ENCODE measurements at regions not wholly inside any gene's neighbourhood (a gene's known extent, or its start where the extent isn't known, plus 50 kb on each side); places are given as distances from the start of the nearest gene placed in this dataset.

GRCh38 chr9:95605101-95605500, 88.3 kb upstream of the PTCH1 start:
- no peak for TF ChIP-seq CTCF (IDR thresholded peaks at IDR 0.05; ENCODE audit: low read depth, low read length)
- no peak for DNase-seq (ENCODE audit: low read depth, low spot score)
- no peak overlapping the region for H3K4me3 ChIP-seq (ENCODE audit: low read depth, low read length)
- in situ Hi-C loops (cut with HindIII; ENCODE audit: low sequenced_read_pairs) = no loop called here

DNA sequence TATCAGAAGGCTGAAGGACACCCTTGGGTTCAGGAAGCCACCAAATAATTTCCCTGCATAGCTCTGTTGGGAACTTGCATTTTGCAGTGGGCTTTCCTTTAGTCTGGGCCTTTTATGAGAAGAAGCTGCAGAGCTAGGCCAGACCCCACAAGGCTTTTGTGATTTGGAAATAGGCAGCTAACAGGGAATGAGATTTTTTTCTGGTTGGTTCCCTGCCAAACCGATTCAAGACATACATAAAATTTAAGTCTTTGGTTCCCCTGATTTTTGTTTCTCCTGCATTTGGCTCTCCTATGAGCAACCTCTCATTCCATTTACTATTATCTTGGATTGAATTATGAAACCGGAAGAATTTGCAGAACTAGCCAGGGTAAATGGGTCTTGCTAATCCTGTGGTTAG, 81.5 kb upstream of the PTCH1 start:
- no peak for TF ChIP-seq CTCF (IDR thresholded peaks at IDR 0.05; ENCODE audit: low read depth, low read length)
- no peak overlapping the region for H3K4me3 ChIP-seq (ENCODE audit: low read depth, low read length)
- in situ Hi-C loops (cut with HindIII; ENCODE audit: low sequenced_read_pairs) = no loop called here
- DNase-seq (ENCODE audit: low read depth, low spot score) = no peak

GRCh38 chr9:95595721-95596295, 79.0 kb upstream of the PTCH1 start:
- no peak for DNase-seq (ENCODE audit: low read depth, low spot score)
- H3K4me3 ChIP-seq (ENCODE audit: low read depth, low read length) = no peak overlapping the region
- in situ Hi-C loops (cut with HindIII; ENCODE audit: low sequenced_read_pairs) = no loop called here
- TF ChIP-seq CTCF (IDR thresholded peaks at IDR 0.05; ENCODE audit: low read depth, low read length) = no peak

GRCh38 chr9:95592931-95593330, 76.2 kb upstream of the PTCH1 start:
- no peak for TF ChIP-seq CTCF (IDR thresholded peaks at IDR 0.05; ENCODE audit: low read depth, low read length)
- no peak overlapping the region for H3K4me3 ChIP-seq (ENCODE audit: low read depth, low read length)
- DNase-seq (ENCODE audit: low read depth, low spot score) = no peak
- in situ Hi-C loops (cut with HindIII; ENCODE audit: low sequenced_read_pairs) = no loop called here

- TF ChIP-seq CTCF (IDR thresholded peaks at IDR 0.05; ENCODE audit: low read depth, low read length) = no peak
- H3K4me3 ChIP-seq (ENCODE audit: low read depth, low read length) = no peak overlapping the region
- in situ Hi-C loops (cut with HindIII; ENCODE audit: low sequenced_read_pairs) = no loop called here
- DNase-seq (ENCODE audit: low read depth, low spot score) = no peak
Measured at GRCh38 chr9:95588724-95589588, 72.2 kb upstream of the PTCH1 start.

- in situ Hi-C loops (cut with HindIII; ENCODE audit: low sequenced_read_pairs) = no loop called here
Measured at GRCh38 chr9:95587021-95587964, 70.5 kb upstream of the PTCH1 start.

More at GRCh38 chr9:95587021-95587964, 70.5 kb upstream of the PTCH1 start:
- no peak for TF ChIP-seq CTCF (IDR thresholded peaks at IDR 0.05; ENCODE audit: low read depth, low read length)
- H3K4me3 ChIP-seq (ENCODE audit: low read depth, low read length) = no peak overlapping the region
- DNase-seq (ENCODE audit: low read depth, low spot score) = no peak

Measured in astrocyte of the spinal cord (primary cell).